Left lung (tissue), 4 donors: ENCODE measurements at regions not wholly inside any gene's neighbourhood (a gene's known extent, or its start where the extent isn't known, plus 50 kb on each side); places are given as distances from the start of the nearest gene placed in this dataset.

Experiments used
- ATAC-seq: fragments of 200-7000 bp; cut with Tn5 transposase; one replicate; pipeline ENCODE4 v1.9.1; 2020; ENCODE audit warnings: moderate library complexity
- DNase-seq, 4 donors: peaks; one replicate each; pipeline ENCODE4 v3.0.0-alpha.2; 2013 to 2020
- H3K27ac ChIP-seq, 2 donors: fragments of 200-600 bp; sonication (generic) in 1 of 2; one replicate each; pipeline versions ENCODE4 v1.5.0 to v1.8.0; 2020 to 2021
- H3K27me3 ChIP-seq, 2 donors: fragments of 200-600 bp; sonication (generic) in 1 of 2; one replicate each; pipeline versions ENCODE4 v1.5.0 to v1.8.0; 2020 to 2021
- H3K36me3 ChIP-seq, 2 donors: fragments of 200-600 bp; sonication (generic) in 1 of 2; one replicate each; pipeline versions ENCODE4 v1.5.0 to v1.8.0; 2020 to 2021
- H3K4me1 ChIP-seq, 2 donors: fragments of 200-600 bp; one replicate each; pipeline ENCODE4 v1.8.0; 2021
- H3K4me3 ChIP-seq, 2 donors: fragments of 200-600 bp; sonication (generic) in 1 of 2; one replicate each; pipeline versions ENCODE4 v1.5.0 to v1.8.0; 2020 to 2021; ENCODE audit warnings: mild to moderate bottlenecking in 1 of 2
- H3K9me3 ChIP-seq, 2 donors: fragments of 200-600 bp; sonication (generic) in 1 of 2; one replicate each; pipeline versions ENCODE4 v1.5.0 to v1.8.0; 2020 to 2021
- intact Hi-C, 2 donors: fragments of 100-400 bp; cut with DNase I; formaldehyde crosslinking; loops; one replicate each; pipeline versions ENCODE4 v1.11.2 to v1.14.2; 2022
- TF ChIP-seq, protein P1 (sequence below), 2 donors: fragments of 200-600 bp; sonication (generic) in 1 of 2; IDR thresholded peaks; one replicate each; pipeline versions ENCODE4 v1.5.0 to v1.8.0; 2021; ENCODE audit warnings: antibody characterized with exemption in 2 of 2
- donor health status: DM: no; HTN: yes; CAD: no.
- donor health status: DM: no; HTN: no; CAD: no.

- TF ChIP-seq, protein P1, sequence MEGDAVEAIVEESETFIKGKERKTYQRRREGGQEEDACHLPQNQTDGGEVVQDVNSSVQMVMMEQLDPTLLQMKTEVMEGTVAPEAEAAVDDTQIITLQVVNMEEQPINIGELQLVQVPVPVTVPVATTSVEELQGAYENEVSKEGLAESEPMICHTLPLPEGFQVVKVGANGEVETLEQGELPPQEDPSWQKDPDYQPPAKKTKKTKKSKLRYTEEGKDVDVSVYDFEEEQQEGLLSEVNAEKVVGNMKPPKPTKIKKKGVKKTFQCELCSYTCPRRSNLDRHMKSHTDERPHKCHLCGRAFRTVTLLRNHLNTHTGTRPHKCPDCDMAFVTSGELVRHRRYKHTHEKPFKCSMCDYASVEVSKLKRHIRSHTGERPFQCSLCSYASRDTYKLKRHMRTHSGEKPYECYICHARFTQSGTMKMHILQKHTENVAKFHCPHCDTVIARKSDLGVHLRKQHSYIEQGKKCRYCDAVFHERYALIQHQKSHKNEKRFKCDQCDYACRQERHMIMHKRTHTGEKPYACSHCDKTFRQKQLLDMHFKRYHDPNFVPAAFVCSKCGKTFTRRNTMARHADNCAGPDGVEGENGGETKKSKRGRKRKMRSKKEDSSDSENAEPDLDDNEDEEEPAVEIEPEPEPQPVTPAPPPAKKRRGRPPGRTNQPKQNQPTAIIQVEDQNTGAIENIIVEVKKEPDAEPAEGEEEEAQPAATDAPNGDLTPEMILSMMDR (IDR thresholded peaks at IDR 0.05), result no peak
- H3K27me3 ChIP-seq, result no peaks in the 10 kb centered on the region
- no peak overlapping the region for H3K4me3 ChIP-seq
- no peaks in the 10 kb centered on the region for H3K36me3 ChIP-seq
- H3K9me3 ChIP-seq, result no peaks in the 10 kb centered on the region
- no peak for DNase-seq
- H3K4me1 ChIP-seq, result no peaks in the 10 kb centered on the region
- H3K27ac ChIP-seq, result no peak overlapping the region
- intact Hi-C loops, result no loop called here
- ATAC-seq, result no peak
These were observed 292.3 kb upstream of the E2F7 start for GRCh38 chr12:77357655-77358054.

- no peak overlapping the region for H3K4me3 ChIP-seq
- no peaks in the 10 kb centered on the region for H3K36me3 ChIP-seq
- no peaks in the 10 kb centered on the region for H3K27me3 ChIP-seq
- ATAC-seq (no peak), DNase-seq (no peak)
- H3K4me1 ChIP-seq, result no peaks in the 10 kb centered on the region
- TF ChIP-seq, protein P1 (IDR thresholded peaks at IDR 0.05), result no peak
- no peaks in the 10 kb centered on the region for H3K9me3 ChIP-seq
- intact Hi-C loops, result no loop called here
- no peak overlapping the region for H3K27ac ChIP-seq
These were observed 289.5 kb upstream of the E2F7 start for GRCh38 chr12:77354766-77355362.

DNA sequence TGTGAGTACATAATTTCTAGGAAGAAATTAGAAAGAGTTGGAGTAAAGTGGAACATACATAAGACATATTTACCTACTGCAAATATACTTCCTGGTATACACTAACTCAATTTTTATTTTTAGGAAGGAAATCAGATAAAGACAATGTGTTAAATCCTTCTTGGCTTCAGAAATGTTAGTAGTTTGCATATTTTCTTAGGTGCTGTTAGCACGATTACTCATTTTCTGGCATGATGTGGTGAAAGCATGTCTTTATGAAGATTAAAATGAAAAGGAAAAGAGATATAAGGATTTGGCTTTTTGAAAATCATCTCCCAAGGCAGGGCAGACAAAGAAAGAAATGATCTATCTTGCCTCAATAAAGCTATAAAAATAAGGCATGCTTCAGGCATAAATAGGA, 287.6 kb upstream of the E2F7 start:
- no peaks in the 10 kb centered on the region for H3K36me3 ChIP-seq
- TF ChIP-seq, protein P1 (IDR thresholded peaks at IDR 0.05), result no peak
- ATAC-seq, result no peak

GRCh38 chr12:77351860-77352259, 286.5 kb upstream of the E2F7 start:
- H3K4me1 ChIP-seq, result no peaks in the 10 kb centered on the region
- intact Hi-C loops, result no loop called here
- no peak for ATAC-seq
- no peaks in the 10 kb centered on the region for H3K9me3 ChIP-seq
- no peaks in the 10 kb centered on the region for H3K36me3 ChIP-seq
- TF ChIP-seq, protein P1 (IDR thresholded peaks at IDR 0.05), result no peak
- no peak overlapping the region for H3K27ac ChIP-seq
- no peaks in the 10 kb centered on the region for H3K27me3 ChIP-seq
- H3K4me3 ChIP-seq, result no peak overlapping the region
- no peak for DNase-seq

More for the DNA sequence above, 287.6 kb upstream of the E2F7 start:
- intact Hi-C loops, result no loop called here
- no peaks in the 10 kb centered on the region for H3K9me3 ChIP-seq
- H3K27me3 ChIP-seq, result no peaks in the 10 kb centered on the region
- no peak overlapping the region for H3K4me3 ChIP-seq
- H3K4me1 ChIP-seq, result no peaks in the 10 kb centered on the region
- no peak overlapping the region for H3K27ac ChIP-seq
- no peak for DNase-seq

- H3K27me3 ChIP-seq, result no peaks in the 10 kb centered on the region
- TF ChIP-seq, protein P1 (IDR thresholded peaks at IDR 0.05), result no peak
- H3K4me3 ChIP-seq, result no peak overlapping the region
- no peaks in the 10 kb centered on the region for H3K9me3 ChIP-seq
- DNase-seq, result no peak
- ATAC-seq, result no peak
- no peaks in the 10 kb centered on the region for H3K4me1 ChIP-seq
- no peaks in the 10 kb centered on the region for H3K36me3 ChIP-seq
- intact Hi-C loops, result no loop called here
- H3K27ac ChIP-seq, result no peak overlapping the region
These were observed 284.5 kb upstream of the E2F7 start for GRCh38 chr12:77349689-77350370.
